Activated CD4-positive, CD25-positive, alpha-beta regulatory T cell (primary cell): ENCODE measurements at regions not wholly inside any gene's neighbourhood (a gene's known extent, or its start where the extent isn't known, plus 50 kb on each side); places are given as distances from the start of the nearest gene placed in this dataset.
"Not testable (repeated sequence)": the region's sequence is repeated elsewhere in the genome, so short reads cannot be mapped to it uniquely, and the experiment has no call there.

Experiments used
- DNase-seq, 4 experiments: peaks; one replicate each; lab custom pipeline; 2025; lab: John Stamatoyannopoulos, UW

GRCh38 chr13:27327633-27328032, 57.0 kb downstream of the RASL11A start:
- no peak for DNase-seq

- no peak for DNase-seq
These were observed 58.6 kb downstream of the RASL11A start for GRCh38 chr13:27329210-27329609.

GRCh38 chr13:27334774-27335435, 64.3 kb downstream of the RASL11A start:
- no peak for DNase-seq

- no peak for DNase-seq
These were observed 65.5 kb downstream of the RASL11A start for GRCh38 chr13:27336014-27336673.

GRCh38 chr13:27338207-27338606, 67.6 kb downstream of the RASL11A start:
- DNase-seq: no peak

GRCh38 chr13:27338816-27339215, 68.2 kb downstream of the RASL11A start:
- no peak for DNase-seq

- DNase-seq: peak in 1 of 4 experiments; percentile 5
These were observed 68.7 kb downstream of the RASL11A start for GRCh38 chr13:27339299-27339698.

GRCh38 chr13:27341616-27342015, 71.0 kb downstream of the RASL11A start:
- no peak for DNase-seq

- DNase-seq: no peak
These were observed 76.7 kb downstream of the RASL11A start for GRCh38 chr13:27347211-27347772.

- DNase-seq: no peak
These were observed 76.0 kb upstream of the GTF3A start for GRCh38 chr13:27348461-27348860.

GRCh38 chr13:27349458-27349857, 75.0 kb upstream of the GTF3A start:
- no peak for DNase-seq

- DNase-seq: not testable (repeated sequence)
These were observed 73.6 kb upstream of the GTF3A start for GRCh38 chr13:27350825-27351224.

- no peak for DNase-seq
These were observed 71.7 kb upstream of the GTF3A start for GRCh38 chr13:27352698-27353097.

GRCh38 chr13:27353166-27353583, 71.2 kb upstream of the GTF3A start:
- no peak for DNase-seq

GRCh38 chr13:27353708-27354107, 70.7 kb upstream of the GTF3A start:
- DNase-seq: no peak

- DNase-seq: no peak
These were observed 70.0 kb upstream of the GTF3A start for GRCh38 chr13:27354379-27354778.

- no peak for DNase-seq
These were observed 68.5 kb upstream of the GTF3A start for GRCh38 chr13:27355894-27356293.

GRCh38 chr13:27358420-27358819, 66.0 kb upstream of the GTF3A start:
- DNase-seq: no peak

GRCh38 chr13:27359199-27359821, 65.1 kb upstream of the GTF3A start:
- DNase-seq: peak; percentile 13 to 44 (median 26)

GRCh38 chr13:27360562-27360961, 63.9 kb upstream of the GTF3A start:
- DNase-seq: no peak

- peak; percentile 43 to 66 (median 60) for DNase-seq
These were observed 62.2 kb upstream of the GTF3A start for GRCh38 chr13:27362064-27362751.

GRCh38 chr13:27363637-27364036, 60.8 kb upstream of the GTF3A start:
- DNase-seq: not testable (repeated sequence)
